ENCODE measurements at regions not wholly inside any gene's neighbourhood (a gene's known extent, or its start where the extent isn't known, plus 50 kb on each side); places are given as distances from the start of the nearest gene placed in this dataset.

DNA sequence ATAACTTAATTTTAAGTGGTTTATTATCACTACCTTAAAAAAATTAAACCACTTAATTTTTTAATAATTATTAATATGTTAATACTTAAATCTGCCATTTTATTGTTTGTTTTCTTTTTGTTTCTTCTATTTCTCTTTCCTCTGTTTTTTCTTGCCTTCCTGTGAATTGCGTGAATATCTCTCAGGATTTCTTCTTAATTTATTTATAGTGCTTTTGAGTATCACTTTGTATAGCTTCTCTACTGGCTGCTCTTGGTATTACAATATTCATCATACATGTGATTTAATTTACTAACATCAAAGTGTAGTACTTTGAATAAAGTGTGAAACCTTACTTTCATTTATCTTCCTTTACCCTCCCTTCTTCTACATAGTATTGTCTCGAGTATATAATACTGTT, 349.5 kb upstream of the CPXCR1 start:
- TF ChIP-seq, protein P1, sequence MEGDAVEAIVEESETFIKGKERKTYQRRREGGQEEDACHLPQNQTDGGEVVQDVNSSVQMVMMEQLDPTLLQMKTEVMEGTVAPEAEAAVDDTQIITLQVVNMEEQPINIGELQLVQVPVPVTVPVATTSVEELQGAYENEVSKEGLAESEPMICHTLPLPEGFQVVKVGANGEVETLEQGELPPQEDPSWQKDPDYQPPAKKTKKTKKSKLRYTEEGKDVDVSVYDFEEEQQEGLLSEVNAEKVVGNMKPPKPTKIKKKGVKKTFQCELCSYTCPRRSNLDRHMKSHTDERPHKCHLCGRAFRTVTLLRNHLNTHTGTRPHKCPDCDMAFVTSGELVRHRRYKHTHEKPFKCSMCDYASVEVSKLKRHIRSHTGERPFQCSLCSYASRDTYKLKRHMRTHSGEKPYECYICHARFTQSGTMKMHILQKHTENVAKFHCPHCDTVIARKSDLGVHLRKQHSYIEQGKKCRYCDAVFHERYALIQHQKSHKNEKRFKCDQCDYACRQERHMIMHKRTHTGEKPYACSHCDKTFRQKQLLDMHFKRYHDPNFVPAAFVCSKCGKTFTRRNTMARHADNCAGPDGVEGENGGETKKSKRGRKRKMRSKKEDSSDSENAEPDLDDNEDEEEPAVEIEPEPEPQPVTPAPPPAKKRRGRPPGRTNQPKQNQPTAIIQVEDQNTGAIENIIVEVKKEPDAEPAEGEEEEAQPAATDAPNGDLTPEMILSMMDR (IDR thresholded peaks at IDR 0.05; ENCODE audit: insufficient read depth, low read depth, low read length), result no peak
- no peak for TF ChIP-seq EZH2 (IDR thresholded peaks at IDR 0.05; ENCODE audit: insufficient read depth, low read length)

Data from astrocyte (in vitro differentiated cells and primary cell).